ENCODE measurements at regions not wholly inside any gene's neighbourhood (a gene's known extent, or its start where the extent isn't known, plus 50 kb on each side); places are given as distances from the start of the nearest gene placed in this dataset.

DNA sequence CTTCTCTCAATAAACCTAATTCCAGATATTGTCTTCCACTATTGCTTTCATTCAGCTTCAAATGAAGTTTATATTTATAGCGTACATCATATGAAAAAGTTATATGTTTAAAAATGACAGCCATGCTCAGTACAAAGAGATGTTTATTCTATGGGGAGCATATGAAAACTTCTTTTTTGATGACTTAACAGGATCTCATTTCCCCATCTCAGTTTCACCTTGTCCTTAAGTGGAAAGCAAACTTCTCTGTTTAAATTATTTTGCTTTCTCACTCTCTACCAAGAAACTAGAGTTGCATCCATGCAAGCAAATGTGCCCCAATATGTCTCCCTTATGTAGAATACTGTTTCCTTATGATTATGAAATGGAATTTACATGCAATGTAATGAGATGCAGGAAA lies 799.5 kb upstream of the RGS18 start:
- TF ChIP-seq, protein P1, sequence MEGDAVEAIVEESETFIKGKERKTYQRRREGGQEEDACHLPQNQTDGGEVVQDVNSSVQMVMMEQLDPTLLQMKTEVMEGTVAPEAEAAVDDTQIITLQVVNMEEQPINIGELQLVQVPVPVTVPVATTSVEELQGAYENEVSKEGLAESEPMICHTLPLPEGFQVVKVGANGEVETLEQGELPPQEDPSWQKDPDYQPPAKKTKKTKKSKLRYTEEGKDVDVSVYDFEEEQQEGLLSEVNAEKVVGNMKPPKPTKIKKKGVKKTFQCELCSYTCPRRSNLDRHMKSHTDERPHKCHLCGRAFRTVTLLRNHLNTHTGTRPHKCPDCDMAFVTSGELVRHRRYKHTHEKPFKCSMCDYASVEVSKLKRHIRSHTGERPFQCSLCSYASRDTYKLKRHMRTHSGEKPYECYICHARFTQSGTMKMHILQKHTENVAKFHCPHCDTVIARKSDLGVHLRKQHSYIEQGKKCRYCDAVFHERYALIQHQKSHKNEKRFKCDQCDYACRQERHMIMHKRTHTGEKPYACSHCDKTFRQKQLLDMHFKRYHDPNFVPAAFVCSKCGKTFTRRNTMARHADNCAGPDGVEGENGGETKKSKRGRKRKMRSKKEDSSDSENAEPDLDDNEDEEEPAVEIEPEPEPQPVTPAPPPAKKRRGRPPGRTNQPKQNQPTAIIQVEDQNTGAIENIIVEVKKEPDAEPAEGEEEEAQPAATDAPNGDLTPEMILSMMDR (IDR thresholded peaks at IDR 0.05) = no peak
- TF ChIP-seq EP300 (IDR thresholded peaks at IDR 0.05) = no peak
